Fibroblast of lung (primary cell): ENCODE measurements at regions not wholly inside any gene's neighbourhood (a gene's known extent, or its start where the extent isn't known, plus 50 kb on each side); places are given as distances from the start of the nearest gene placed in this dataset.

ENCODE experiments used
- EZH2 ChIP-seq: IDR thresholded peaks from 2 replicates; pipeline ENCODE4 v1.5.1; 2012; ENCODE audit warnings: low read length, control low read depth, mild to moderate bottlenecking; ENCODE audit errors: missing control alignments
- TF ChIP-seq, protein P1 (sequence below), 2 donors: IDR thresholded peaks in 1 of 2; conservative IDR thresholded peaks in 1 of 2; 1 replicate in 1 of 2; 2 replicates in 1 of 2; pipeline ENCODE4 v1.5.1; 2011 to 2012; ENCODE audit warnings: low read length in 2 of 2, control low read depth in 1 of 2, inconsistent platforms in 1 of 2, low read depth in 1 of 2, mild to moderate bottlenecking in 1 of 2

DNA sequence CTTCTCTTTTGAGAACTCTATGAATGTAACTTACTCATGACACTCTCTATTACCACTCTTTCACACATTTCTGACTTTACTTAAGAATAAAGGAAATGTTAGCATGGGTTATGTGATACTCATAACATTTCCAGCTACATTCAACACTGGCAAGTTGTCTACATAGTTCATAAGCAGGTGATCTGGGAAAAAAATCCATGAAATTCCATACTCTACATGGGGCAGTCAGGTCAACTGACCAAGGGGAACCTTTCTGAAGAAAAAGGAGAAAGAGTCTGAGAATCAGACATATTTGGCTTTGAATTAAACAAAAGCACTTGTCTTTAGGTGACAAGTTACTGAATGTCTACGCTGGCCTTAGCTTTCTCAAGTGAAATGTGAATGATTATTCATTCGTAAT is 329.1 kb upstream of the ROBO1 start:
- no peak for TF ChIP-seq EZH2
- TF ChIP-seq, protein P1, sequence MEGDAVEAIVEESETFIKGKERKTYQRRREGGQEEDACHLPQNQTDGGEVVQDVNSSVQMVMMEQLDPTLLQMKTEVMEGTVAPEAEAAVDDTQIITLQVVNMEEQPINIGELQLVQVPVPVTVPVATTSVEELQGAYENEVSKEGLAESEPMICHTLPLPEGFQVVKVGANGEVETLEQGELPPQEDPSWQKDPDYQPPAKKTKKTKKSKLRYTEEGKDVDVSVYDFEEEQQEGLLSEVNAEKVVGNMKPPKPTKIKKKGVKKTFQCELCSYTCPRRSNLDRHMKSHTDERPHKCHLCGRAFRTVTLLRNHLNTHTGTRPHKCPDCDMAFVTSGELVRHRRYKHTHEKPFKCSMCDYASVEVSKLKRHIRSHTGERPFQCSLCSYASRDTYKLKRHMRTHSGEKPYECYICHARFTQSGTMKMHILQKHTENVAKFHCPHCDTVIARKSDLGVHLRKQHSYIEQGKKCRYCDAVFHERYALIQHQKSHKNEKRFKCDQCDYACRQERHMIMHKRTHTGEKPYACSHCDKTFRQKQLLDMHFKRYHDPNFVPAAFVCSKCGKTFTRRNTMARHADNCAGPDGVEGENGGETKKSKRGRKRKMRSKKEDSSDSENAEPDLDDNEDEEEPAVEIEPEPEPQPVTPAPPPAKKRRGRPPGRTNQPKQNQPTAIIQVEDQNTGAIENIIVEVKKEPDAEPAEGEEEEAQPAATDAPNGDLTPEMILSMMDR (conservative IDR thresholded peaks at IDR 0.05 in 1 of 2, IDR thresholded peaks at IDR 0.05 in 1 of 2; ENCODE audit: low read depth in 1 of 2, low read length in 2 of 2), result no peak
